ENCODE measurements at regions not wholly inside any gene's neighbourhood (a gene's known extent, or its start where the extent isn't known, plus 50 kb on each side); places are given as distances from the start of the nearest gene placed in this dataset.

GRCh38 chr1:117275055-117275454, 64.3 kb upstream of the VTCN1 start:
- Histone ChIP-seq H3K4me3 (no peak overlapping the region), H3K9me3 (no peaks in the 10 kb centered on the region), H3K4me1 (no peaks in the 10 kb centered on the region; the same call in 1 of the 2 replicates), H3K36me3 (replicated peaks) (no peaks in the 10 kb centered on the region), H3K27me3 (ENCODE audit: low read depth) (no peaks in the 10 kb centered on the region)
- in situ Hi-C loops (cut with MboI; ENCODE audit: low sequenced_read_pairs), result no loop called here
- DNase-seq (ENCODE audit: low spot score in 2 of 2), result no peak

DNA sequence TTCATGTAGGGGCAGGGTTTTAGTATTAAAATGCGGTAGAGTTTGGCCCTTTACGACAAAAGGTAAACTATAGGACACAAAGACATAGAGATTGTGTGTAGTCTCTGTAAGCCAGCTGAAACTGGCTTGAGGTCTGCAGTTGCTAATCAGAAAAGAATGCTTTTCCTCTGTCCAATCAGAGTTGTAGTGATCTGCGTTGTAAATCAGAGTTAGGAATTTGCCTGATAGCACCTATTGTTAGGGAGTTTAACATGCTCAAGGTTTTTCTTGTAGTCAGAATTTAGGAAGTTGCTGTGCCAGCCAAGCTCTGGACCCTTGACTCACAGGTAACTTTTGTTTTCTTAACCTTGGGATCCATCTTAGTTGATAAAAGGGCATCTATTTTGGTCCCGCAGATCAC, 61.2 kb upstream of the VTCN1 start:
- no peaks in the 10 kb centered on the region for H3K36me3 ChIP-seq (replicated peaks)
- DNase-seq (ENCODE audit: low spot score in 2 of 2), result peak in 1 of 2 experiments; percentile 3
- no peaks in the 10 kb centered on the region for H3K9me3 ChIP-seq
- in situ Hi-C loops (cut with MboI; ENCODE audit: low sequenced_read_pairs), result no loop called here
- H3K4me3 ChIP-seq, result no peak overlapping the region
- H3K4me1 ChIP-seq, result no peaks in the 10 kb centered on the region; the same call in 1 of the 2 replicates
- H3K27me3 ChIP-seq (ENCODE audit: low read depth), result no peaks in the 10 kb centered on the region

GRCh38 chr1:117271129-117271528, 60.4 kb upstream of the VTCN1 start:
- in situ Hi-C loops (cut with MboI; ENCODE audit: low sequenced_read_pairs), result no loop called here
- Histone ChIP-seq H3K9me3 (no peaks in the 10 kb centered on the region), H3K4me3 (no peak overlapping the region), H3K4me1 (no peaks in the 10 kb centered on the region; the same call in 1 of the 2 replicates), H3K36me3 (replicated peaks) (no peaks in the 10 kb centered on the region), H3K27me3 (ENCODE audit: low read depth) (no peaks in the 10 kb centered on the region)
- no peak for DNase-seq (ENCODE audit: low spot score in 2 of 2)

GRCh38 chr1:117270679-117271078, 60.0 kb upstream of the VTCN1 start:
- Histone ChIP-seq H3K27me3 (ENCODE audit: low read depth) (no peaks in the 10 kb centered on the region), H3K4me3 (no peak overlapping the region), H3K36me3 (replicated peaks) (no peaks in the 10 kb centered on the region), H3K4me1 (no peaks in the 10 kb centered on the region; the same call in 1 of the 2 replicates), H3K9me3 (no peaks in the 10 kb centered on the region)
- in situ Hi-C loops (cut with MboI; ENCODE audit: low sequenced_read_pairs), result no loop called here
- no peak for DNase-seq (ENCODE audit: low spot score in 2 of 2)

DNA sequence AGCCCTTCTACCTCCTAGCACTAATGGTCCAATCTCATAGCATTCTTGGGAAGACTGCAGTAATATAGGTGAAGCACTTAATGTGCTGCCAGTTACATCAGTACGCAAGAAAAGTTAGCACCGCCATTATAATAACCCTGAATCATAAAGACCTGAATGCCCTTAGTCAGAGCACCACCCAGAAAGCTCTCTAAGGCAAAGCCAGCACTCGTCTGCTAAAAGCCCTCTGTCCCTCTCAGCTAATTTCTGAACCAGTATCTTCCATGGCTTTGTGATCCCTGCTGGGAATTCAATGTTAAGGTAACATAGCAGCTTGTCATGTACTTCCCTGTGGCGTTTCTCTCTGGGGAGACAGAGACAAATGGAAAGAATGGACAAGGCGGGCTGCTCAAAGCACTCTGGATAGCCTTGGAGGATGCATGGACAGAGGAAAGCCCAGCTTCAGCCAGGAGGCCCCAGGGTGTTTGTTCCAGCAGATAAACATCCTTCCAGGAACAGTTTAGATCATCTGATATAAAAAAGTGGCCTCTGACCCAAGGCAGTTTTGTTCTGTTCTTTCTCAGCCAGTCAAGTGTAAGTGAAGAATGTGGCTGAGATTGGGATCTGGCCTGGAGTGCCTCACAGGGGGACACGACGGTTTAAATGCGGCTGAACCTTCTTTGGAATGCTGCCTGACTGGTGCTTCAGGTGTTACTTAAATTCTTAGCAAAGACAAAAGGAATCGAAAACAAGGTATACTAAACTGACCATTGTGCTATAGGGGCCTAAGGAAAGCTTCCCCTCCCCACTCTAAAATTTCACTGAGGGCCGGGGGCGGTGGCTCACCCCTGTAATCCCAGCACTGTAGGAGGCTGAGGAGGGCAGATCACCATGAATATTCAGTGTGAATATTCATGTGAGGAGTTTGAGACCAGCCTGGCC, 58.1 kb upstream of the VTCN1 start:
- Histone ChIP-seq H3K4me3 (no peak overlapping the region), H3K27me3 (ENCODE audit: low read depth) (no peaks in the 10 kb centered on the region), H3K4me1 (no peaks in the 10 kb centered on the region; the same call in 1 of the 2 replicates), H3K9me3 (no peaks in the 10 kb centered on the region), H3K36me3 (replicated peaks) (no peaks in the 10 kb centered on the region)
- no peak for DNase-seq (ENCODE audit: low spot score in 2 of 2)
- in situ Hi-C loops (cut with MboI; ENCODE audit: low sequenced_read_pairs), result no loop called here

DNA sequence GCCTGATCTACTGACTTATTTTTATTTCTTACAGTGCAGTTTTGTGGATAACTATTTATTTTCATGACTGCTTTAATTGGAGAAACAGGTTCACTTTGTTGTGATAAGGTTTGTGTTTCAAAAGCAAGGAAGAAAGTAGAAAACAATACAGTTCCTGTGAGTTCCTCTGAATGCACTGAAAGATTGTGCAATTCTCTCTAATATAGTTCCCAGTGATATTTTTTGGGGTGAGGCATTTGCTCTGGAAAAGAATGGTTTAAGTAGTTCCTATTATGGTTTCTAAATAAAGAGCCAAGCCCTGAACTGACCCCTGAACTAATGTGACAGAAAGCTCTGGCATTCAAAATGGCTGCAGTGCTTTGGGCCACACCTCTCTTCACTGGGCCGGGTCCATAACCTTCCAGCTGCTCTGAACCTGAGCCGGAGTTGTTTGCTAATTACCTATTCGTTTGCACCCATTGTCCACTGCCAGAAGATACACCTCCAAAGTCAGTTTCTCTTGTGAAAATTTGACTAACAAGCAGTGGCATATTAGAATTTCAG, 56.6 kb upstream of the VTCN1 start:
- H3K36me3 ChIP-seq (replicated peaks), result no peaks in the 10 kb centered on the region
- H3K27me3 ChIP-seq (ENCODE audit: low read depth), result no peaks in the 10 kb centered on the region
- no peaks in the 10 kb centered on the region; the same call in 1 of the 2 replicates for H3K4me1 ChIP-seq
- H3K9me3 ChIP-seq, result no peaks in the 10 kb centered on the region
- H3K4me3 ChIP-seq, result no peak overlapping the region
- in situ Hi-C loops (cut with MboI; ENCODE audit: low sequenced_read_pairs), result no loop called here
- no peak for DNase-seq (ENCODE audit: low spot score in 2 of 2)

- in situ Hi-C loops (cut with MboI; ENCODE audit: low sequenced_read_pairs), result no loop called here
Measured at GRCh38 chr1:117262976-117263375, 52.2 kb upstream of the VTCN1 start.

DNA sequence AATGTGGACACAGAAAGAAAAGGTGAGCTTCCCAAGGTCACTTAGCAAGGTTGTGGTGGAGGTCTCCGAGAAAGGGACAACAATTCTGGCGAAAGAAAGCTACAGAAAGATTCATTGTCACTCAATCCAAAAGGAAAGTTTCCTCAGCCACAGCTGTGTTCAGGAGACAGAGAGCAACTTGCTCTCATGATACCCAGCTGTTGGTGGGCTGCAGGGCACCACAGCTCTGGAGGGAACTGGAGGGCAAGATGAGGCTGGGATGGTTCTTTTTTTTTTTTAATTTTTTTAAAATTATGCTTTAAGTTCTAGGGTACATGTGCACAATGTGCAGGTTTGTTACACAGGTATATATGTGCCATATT, 50.7 kb upstream of the VTCN1 start:
- DNase-seq (ENCODE audit: low spot score in 2 of 2), result no peak
- Histone ChIP-seq H3K4me1 (no peaks in the 10 kb centered on the region), H3K36me3 (replicated peaks) (no peaks in the 10 kb centered on the region), H3K9me3 (no peaks in the 10 kb centered on the region), H3K27me3 (ENCODE audit: low read depth) (no peaks in the 10 kb centered on the region), H3K4me3 (no peak overlapping the region)
- in situ Hi-C loops (cut with MboI; ENCODE audit: low sequenced_read_pairs), result no loop called here

More at GRCh38 chr1:117262976-117263375, 52.2 kb upstream of the VTCN1 start:
- Histone ChIP-seq H3K36me3 (replicated peaks) (no peaks in the 10 kb centered on the region), H3K4me1 (no peaks in the 10 kb centered on the region), H3K4me3 (no peak overlapping the region), H3K9me3 (no peaks in the 10 kb centered on the region), H3K27me3 (ENCODE audit: low read depth) (no peaks in the 10 kb centered on the region)
- no peak for DNase-seq (ENCODE audit: low spot score in 2 of 2)

- no peak overlapping the region for H3K4me3 ChIP-seq
- no peaks in the 10 kb centered on the region for H3K27me3 ChIP-seq (ENCODE audit: low read depth)
- H3K4me1 ChIP-seq, result no peaks in the 10 kb centered on the region
- H3K36me3 ChIP-seq (replicated peaks), result no peaks in the 10 kb centered on the region
- DNase-seq (ENCODE audit: low spot score in 2 of 2), result no peak
- H3K9me3 ChIP-seq, result no peaks in the 10 kb centered on the region; the same call in 1 of the 2 replicates
- in situ Hi-C loops (cut with MboI; ENCODE audit: low sequenced_read_pairs), result no loop called here
Measured at GRCh38 chr1:117260761-117261423, 50.2 kb upstream of the VTCN1 start.
